ENCODE measurements at regions not wholly inside any gene's neighbourhood (a gene's known extent, or its start where the extent isn't known, plus 50 kb on each side); places are given as distances from the start of the nearest gene placed in this dataset.

GRCh38 chr7:116135306-116135705, 75.0 kb upstream of the TES start:
- Mint-ChIP-seq H3K4me3 (no peak overlapping the region), H3K27ac (no peak overlapping the region), H3K36me3 (no peaks in the 10 kb centered on the region), H3K9me3 (no peaks in the 10 kb centered on the region), H3K4me1 (no peaks in the 10 kb centered on the region)
- no peak for DNase-seq (ENCODE audit: low spot score in 2 of 2)
- ATAC-seq = no peak

GRCh38 chr7:116138202-116138801, 72.0 kb upstream of the TES start:
- DNase-seq (ENCODE audit: low spot score in 2 of 2) (no peak), ATAC-seq (peak; percentile 86)
- no peaks in the 10 kb centered on the region for H3K9me3 Mint-ChIP-seq
- H3K4me1 Mint-ChIP-seq = peaks cover 12% of the 10 kb centered on the region
- H3K36me3 Mint-ChIP-seq = no peaks in the 10 kb centered on the region
- H3K27ac Mint-ChIP-seq = no peak overlapping the region
- no peak overlapping the region for H3K4me3 Mint-ChIP-seq

- no peaks in the 10 kb centered on the region for H3K36me3 Mint-ChIP-seq
Observed at GRCh38 chr7:116139007-116139406, 71.3 kb upstream of the TES start.

GRCh38 chr7:116139807-116140206, 70.5 kb upstream of the TES start:
- ATAC-seq (no peak), DNase-seq (ENCODE audit: low spot score in 2 of 2) (no peak)
- Mint-ChIP-seq H3K4me3 (no peak overlapping the region), H3K9me3 (no peaks in the 10 kb centered on the region), H3K4me1 (peaks cover 21% of the 10 kb centered on the region), H3K27ac (no peak overlapping the region), H3K36me3 (no peaks in the 10 kb centered on the region)

More at GRCh38 chr7:116139007-116139406, 71.3 kb upstream of the TES start:
- DNase-seq (ENCODE audit: low spot score in 2 of 2) (no peak), ATAC-seq (no peak)
- Mint-ChIP-seq H3K27ac (no peak overlapping the region), H3K4me1 (peaks cover 17% of the 10 kb centered on the region), H3K9me3 (no peaks in the 10 kb centered on the region), H3K4me3 (no peak overlapping the region)

GRCh38 chr7:116142374-116142773, 68.0 kb upstream of the TES start:
- peaks cover 32% of the 10 kb centered on the region for H3K4me1 Mint-ChIP-seq
- ATAC-seq (no peak), DNase-seq (ENCODE audit: low spot score in 2 of 2) (no peak)
- no peaks in the 10 kb centered on the region for H3K36me3 Mint-ChIP-seq
- H3K27ac Mint-ChIP-seq = peak overlapping the region; percentile 77
- no peaks in the 10 kb centered on the region for H3K9me3 Mint-ChIP-seq
- no peak overlapping the region for H3K4me3 Mint-ChIP-seq

- Mint-ChIP-seq H3K9me3 (no peaks in the 10 kb centered on the region), H3K4me1 (peaks cover 32% of the 10 kb centered on the region), H3K36me3 (no peaks in the 10 kb centered on the region), H3K27ac (peak overlapping the region; percentile 77), H3K4me3 (no peak overlapping the region)
- no peak for ATAC-seq
- no peak for DNase-seq (ENCODE audit: low spot score in 2 of 2)
Observed at GRCh38 chr7:116142850-116143249, 67.5 kb upstream of the TES start.

- ATAC-seq (peak; percentile 99), DNase-seq (ENCODE audit: low spot score in 2 of 2) (peak in 1 of 2 donors; percentile 59)
- Mint-ChIP-seq H3K36me3 (no peaks in the 10 kb centered on the region), H3K27ac (peak overlapping the region; percentile 33), H3K4me1 (peaks cover 32% of the 10 kb centered on the region), H3K9me3 (no peaks in the 10 kb centered on the region), H3K4me3 (peak overlapping the region; percentile 20)
Observed at GRCh38 chr7:116145245-116145852, 65.0 kb upstream of the TES start.

- H3K9me3 Mint-ChIP-seq = no peaks in the 10 kb centered on the region
- peaks cover 21% of the 10 kb centered on the region for H3K4me1 Mint-ChIP-seq
- no peak overlapping the region for H3K27ac Mint-ChIP-seq
- ATAC-seq = no peak
- H3K36me3 Mint-ChIP-seq = no peaks in the 10 kb centered on the region
- no peak for DNase-seq (ENCODE audit: low spot score in 2 of 2)
- H3K4me3 Mint-ChIP-seq = no peak overlapping the region
Observed at GRCh38 chr7:116148108-116148507, 62.2 kb upstream of the TES start.

GRCh38 chr7:116148626-116149025, 61.7 kb upstream of the TES start:
- Mint-ChIP-seq H3K4me1 (peaks cover 16% of the 10 kb centered on the region), H3K9me3 (no peaks in the 10 kb centered on the region), H3K27ac (no peak overlapping the region), H3K36me3 (no peaks in the 10 kb centered on the region), H3K4me3 (no peak overlapping the region)
- no peak for ATAC-seq
- no peak for DNase-seq (ENCODE audit: low spot score in 2 of 2)

GRCh38 chr7:116150588-116150987, 59.8 kb upstream of the TES start:
- Mint-ChIP-seq H3K36me3 (no peaks in the 10 kb centered on the region), H3K27ac (no peak overlapping the region), H3K9me3 (no peaks in the 10 kb centered on the region), H3K4me1 (peaks cover 3% of the 10 kb centered on the region), H3K4me3 (no peak overlapping the region)
- peak; percentile 64 for ATAC-seq
- DNase-seq (ENCODE audit: low spot score in 2 of 2) = no peak

GRCh38 chr7:116152276-116152675, 58.1 kb upstream of the TES start:
- Mint-ChIP-seq H3K4me3 (no peak overlapping the region), H3K36me3 (no peaks in the 10 kb centered on the region), H3K4me1 (no peaks in the 10 kb centered on the region), H3K27ac (no peak overlapping the region), H3K9me3 (no peaks in the 10 kb centered on the region)
- ATAC-seq = no peak
- DNase-seq (ENCODE audit: low spot score in 2 of 2) = no peak

- H3K4me3 Mint-ChIP-seq = no peak overlapping the region
Observed at GRCh38 chr7:116153050-116153449, 57.3 kb upstream of the TES start.

GRCh38 chr7:116159711-116160110, 50.6 kb upstream of the TES start:
- no peak for ATAC-seq
- H3K27ac Mint-ChIP-seq = no peak overlapping the region
- DNase-seq (ENCODE audit: low spot score in 2 of 2) = no peak

More at GRCh38 chr7:116153050-116153449, 57.3 kb upstream of the TES start:
- DNase-seq (ENCODE audit: low spot score in 2 of 2) = no peak
- no peak for ATAC-seq
- H3K4me1 Mint-ChIP-seq = no peaks in the 10 kb centered on the region
- no peaks in the 10 kb centered on the region for H3K36me3 Mint-ChIP-seq
- H3K9me3 Mint-ChIP-seq = no peaks in the 10 kb centered on the region
- no peak overlapping the region for H3K27ac Mint-ChIP-seq

More at GRCh38 chr7:116159711-116160110, 50.6 kb upstream of the TES start:
- Mint-ChIP-seq H3K36me3 (no peaks in the 10 kb centered on the region), H3K9me3 (no peaks in the 10 kb centered on the region), H3K4me3 (no peak overlapping the region), H3K4me1 (no peaks in the 10 kb centered on the region)
